Upper lobe of left lung (tissue), 4 donors: ENCODE measurements at regions not wholly inside any gene's neighbourhood (a gene's known extent, or its start where the extent isn't known, plus 50 kb on each side); places are given as distances from the start of the nearest gene placed in this dataset.

Experiments
- POLR2A ChIP-seq, 4 donors: fragments of 450-650 bp; IDR thresholded peaks; one replicate each; pipeline ENCODE4 v1.5.1; 2016 to 2017; ENCODE audit warnings: antibody characterized with exemption in 4 of 4, mild to moderate bottlenecking in 2 of 4
- TF ChIP-seq, protein P1 (sequence below), 6 experiments: fragments of 450-650 bp in 4 of 6; fragments of 200-600 bp in 2 of 6; sonication (generic) in 2 of 6; IDR thresholded peaks; one replicate each; pipeline ENCODE4 v1.5.1; 2016 to 2019; ENCODE audit warnings: antibody characterized with exemption in 6 of 6

DNA sequence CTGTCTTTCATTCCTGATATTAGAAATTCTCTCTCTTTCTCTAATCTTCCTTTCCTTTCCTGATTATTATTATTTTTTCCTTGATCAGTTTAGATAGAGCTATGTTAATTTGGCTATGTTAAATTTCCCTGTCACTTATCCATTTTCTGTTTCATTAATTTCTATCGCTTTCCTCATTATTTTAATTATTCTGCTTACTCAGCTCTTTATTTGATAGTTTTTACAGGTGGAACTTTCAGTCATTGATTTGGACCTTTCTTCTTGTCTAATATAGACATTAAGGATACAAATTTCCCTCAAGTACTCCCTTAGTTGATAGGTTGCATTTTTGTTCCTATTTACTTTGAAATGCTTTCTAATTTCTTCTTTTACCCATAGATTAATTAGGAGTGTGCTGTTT, 442.3 kb downstream of the CDH26 start:
- TF ChIP-seq, protein P1, sequence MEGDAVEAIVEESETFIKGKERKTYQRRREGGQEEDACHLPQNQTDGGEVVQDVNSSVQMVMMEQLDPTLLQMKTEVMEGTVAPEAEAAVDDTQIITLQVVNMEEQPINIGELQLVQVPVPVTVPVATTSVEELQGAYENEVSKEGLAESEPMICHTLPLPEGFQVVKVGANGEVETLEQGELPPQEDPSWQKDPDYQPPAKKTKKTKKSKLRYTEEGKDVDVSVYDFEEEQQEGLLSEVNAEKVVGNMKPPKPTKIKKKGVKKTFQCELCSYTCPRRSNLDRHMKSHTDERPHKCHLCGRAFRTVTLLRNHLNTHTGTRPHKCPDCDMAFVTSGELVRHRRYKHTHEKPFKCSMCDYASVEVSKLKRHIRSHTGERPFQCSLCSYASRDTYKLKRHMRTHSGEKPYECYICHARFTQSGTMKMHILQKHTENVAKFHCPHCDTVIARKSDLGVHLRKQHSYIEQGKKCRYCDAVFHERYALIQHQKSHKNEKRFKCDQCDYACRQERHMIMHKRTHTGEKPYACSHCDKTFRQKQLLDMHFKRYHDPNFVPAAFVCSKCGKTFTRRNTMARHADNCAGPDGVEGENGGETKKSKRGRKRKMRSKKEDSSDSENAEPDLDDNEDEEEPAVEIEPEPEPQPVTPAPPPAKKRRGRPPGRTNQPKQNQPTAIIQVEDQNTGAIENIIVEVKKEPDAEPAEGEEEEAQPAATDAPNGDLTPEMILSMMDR (IDR thresholded peaks at IDR 0.05) = no peak
- no peak for TF ChIP-seq POLR2A (IDR thresholded peaks at IDR 0.05)
